Body of pancreas (tissue), 4 donors: ENCODE measurements at regions not wholly inside any gene's neighbourhood (a gene's known extent, or its start where the extent isn't known, plus 50 kb on each side); places are given as distances from the start of the nearest gene placed in this dataset.
"Not testable (repeated sequence)": the region's sequence is repeated elsewhere in the genome, so short reads cannot be mapped to it uniquely, and the experiment has no call there.

Experiments used
- ATAC-seq: fragments of 150-250 bp; one replicate; pipeline ENCODE4 v1.9.1; 2016
- DNase-seq, 4 donors: peaks; one replicate each; pipeline ENCODE4 v3.0.0-alpha.2; 2019
- H3K27ac ChIP-seq, 4 donors: fragments of 200-600 bp; sonication (generic); 1 replicate in 3 of 4; 2 replicates in 1 of 4; pipeline versions ENCODE4 v1.5.1 to v1.6.1; 2016 to 2019; ENCODE audit warnings: mild to moderate bottlenecking in 1 of 4, mixed read lengths in 1 of 4, moderate library complexity in 1 of 4
- H3K27me3 ChIP-seq, 2 donors: fragments of 200-600 bp; sonication (generic); one replicate each; pipeline ENCODE4 v1.6.0; 2016; ENCODE audit warnings: mild to moderate bottlenecking in 1 of 2
- H3K36me3 ChIP-seq, 2 donors: fragments of 200-600 bp; sonication (generic); replicated peaks in 1 of 2; 2 replicates each; pipeline ENCODE4 v1.5.1; 2016; ENCODE audit warnings: low read depth in 2 of 2; ENCODE audit not compliant: insufficient read depth in 1 of 2
- H3K4me1 ChIP-seq: fragments of 200-600 bp; sonication (generic); one replicate; pipeline ENCODE4 v1.6.0; 2016
- H3K4me3 ChIP-seq, 2 donors: fragments of 200-600 bp; sonication (generic); 1 replicate in 1 of 2; 2 replicates in 1 of 2; pipeline ENCODE4 v1.5.1; 2016 to 2019
- H3K9me3 ChIP-seq, 3 donors: fragments of 200-600 bp; sonication (generic); 1 replicate in 2 of 3; 2 replicates in 1 of 3; pipeline ENCODE4 v1.5.1; 2016
- POLR2A ChIP-seq, 3 donors: fragments of 450-650 bp; IDR thresholded peaks; one replicate each; pipeline ENCODE4 v1.6.1; 2016; ENCODE audit warnings: antibody characterized with exemption in 3 of 3, mild to moderate bottlenecking in 2 of 3
- WGBS, 2 donors: methylation state at CpG; one replicate each; pipeline ENCODE4 v1.1.5; 2017; 5-methylcytosine and 5-hydroxymethylcytosine counted together
- intact Hi-C: fragments of 100-400 bp; cut with DNase I; formaldehyde crosslinking; loops from one replicate; pipeline ENCODE4 v1.15.1; 2023
- TF ChIP-seq, protein P1 (sequence below), 7 experiments: fragments of 450-650 bp in 4 of 7; fragments of 200-600 bp in 3 of 7; sonication (generic) in 3 of 7; IDR thresholded peaks; one replicate each; pipeline ENCODE4 v1.5.1; 2016 to 2019; ENCODE audit warnings: antibody characterized with exemption in 7 of 7

DNA sequence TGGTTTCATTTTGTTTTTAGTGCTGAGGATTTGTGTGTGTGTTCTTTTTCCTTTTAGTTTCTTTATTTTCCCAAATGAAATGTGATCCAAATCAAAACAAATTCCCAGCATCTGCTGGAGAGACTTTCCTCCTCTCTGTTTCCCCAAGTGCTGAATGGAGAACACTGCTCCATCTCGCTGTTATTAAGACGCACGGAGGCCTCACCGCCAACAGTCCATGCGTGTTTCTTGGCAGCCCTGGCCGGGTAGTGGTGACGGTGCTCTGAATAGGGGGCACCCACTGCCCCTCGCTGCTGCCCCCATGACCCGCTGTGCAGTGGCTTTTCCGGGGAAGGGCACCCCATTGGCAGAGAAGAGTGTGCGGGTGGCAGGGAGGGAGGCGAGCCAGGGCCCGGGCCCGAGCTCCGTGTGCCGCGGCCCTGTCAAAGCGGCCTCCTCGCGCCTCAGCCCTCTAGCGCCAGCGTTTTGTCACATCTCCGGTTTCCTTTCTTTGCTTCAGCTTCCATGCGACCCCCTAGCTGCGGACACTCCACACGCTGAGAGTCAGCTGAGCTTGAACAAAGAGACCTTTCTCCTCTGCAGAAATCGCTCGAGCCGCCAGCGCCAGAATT is 473.7 kb upstream of the SALL3 start:
- Histone ChIP-seq H3K4me1 (no peaks in the 10 kb centered on the region), H3K27me3 (peaks cover 0 to 3% of the 10 kb centered on the region in 2 donors), H3K27ac (no peak overlapping the region), H3K4me3 (no peak overlapping the region), H3K9me3 (no peaks in the 10 kb centered on the region), H3K36me3 (no peaks in the 10 kb centered on the region)
- no peak for ATAC-seq
- no peak for DNase-seq
- no peak for TF ChIP-seq POLR2A (IDR thresholded peaks at IDR 0.05)
- TF ChIP-seq, protein P1, sequence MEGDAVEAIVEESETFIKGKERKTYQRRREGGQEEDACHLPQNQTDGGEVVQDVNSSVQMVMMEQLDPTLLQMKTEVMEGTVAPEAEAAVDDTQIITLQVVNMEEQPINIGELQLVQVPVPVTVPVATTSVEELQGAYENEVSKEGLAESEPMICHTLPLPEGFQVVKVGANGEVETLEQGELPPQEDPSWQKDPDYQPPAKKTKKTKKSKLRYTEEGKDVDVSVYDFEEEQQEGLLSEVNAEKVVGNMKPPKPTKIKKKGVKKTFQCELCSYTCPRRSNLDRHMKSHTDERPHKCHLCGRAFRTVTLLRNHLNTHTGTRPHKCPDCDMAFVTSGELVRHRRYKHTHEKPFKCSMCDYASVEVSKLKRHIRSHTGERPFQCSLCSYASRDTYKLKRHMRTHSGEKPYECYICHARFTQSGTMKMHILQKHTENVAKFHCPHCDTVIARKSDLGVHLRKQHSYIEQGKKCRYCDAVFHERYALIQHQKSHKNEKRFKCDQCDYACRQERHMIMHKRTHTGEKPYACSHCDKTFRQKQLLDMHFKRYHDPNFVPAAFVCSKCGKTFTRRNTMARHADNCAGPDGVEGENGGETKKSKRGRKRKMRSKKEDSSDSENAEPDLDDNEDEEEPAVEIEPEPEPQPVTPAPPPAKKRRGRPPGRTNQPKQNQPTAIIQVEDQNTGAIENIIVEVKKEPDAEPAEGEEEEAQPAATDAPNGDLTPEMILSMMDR (IDR thresholded peaks at IDR 0.05), result no peak
- intact Hi-C loops, result no loop called here
- WGBS, 2 donors, result 47 to 59% methylated on average over 30 of the region's 30 CpGs

DNA sequence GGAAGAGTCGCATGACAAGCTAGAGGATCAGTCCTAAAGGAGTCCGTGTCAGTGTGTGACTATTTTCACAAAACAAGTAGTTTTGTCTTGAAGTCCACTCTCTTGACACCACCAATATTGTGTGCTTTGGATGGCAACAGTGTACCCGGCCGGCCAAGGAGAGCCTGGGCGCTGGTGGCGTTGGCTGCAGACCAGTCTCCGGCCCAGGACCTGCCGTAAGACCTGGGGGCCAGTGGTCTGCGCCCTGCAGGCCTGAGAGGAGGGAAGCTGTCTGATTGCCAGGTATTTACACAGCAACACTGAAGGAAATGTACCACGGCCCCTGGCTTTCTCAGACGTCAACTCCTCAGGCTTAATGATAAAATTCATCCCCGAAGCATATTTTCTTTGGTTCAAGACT is 472.4 kb upstream of the SALL3 start:
- DNase-seq (no peak), ATAC-seq (no peak)
- Histone ChIP-seq H3K27me3 (peaks cover 0 to 3% of the 10 kb centered on the region in 2 donors), H3K36me3 (no peaks in the 10 kb centered on the region), H3K27ac (no peak overlapping the region), H3K9me3 (no peaks in the 10 kb centered on the region), H3K4me3 (no peak overlapping the region), H3K4me1 (no peaks in the 10 kb centered on the region)
- intact Hi-C loops, result no loop called here
- no peak for TF ChIP-seq POLR2A (IDR thresholded peaks at IDR 0.05)
- TF ChIP-seq, protein P1 (IDR thresholded peaks at IDR 0.05), result no peak
- WGBS, 2 donors, result 56 to 64% methylated on average over 8 to 12 of the region's 12 CpGs

DNA sequence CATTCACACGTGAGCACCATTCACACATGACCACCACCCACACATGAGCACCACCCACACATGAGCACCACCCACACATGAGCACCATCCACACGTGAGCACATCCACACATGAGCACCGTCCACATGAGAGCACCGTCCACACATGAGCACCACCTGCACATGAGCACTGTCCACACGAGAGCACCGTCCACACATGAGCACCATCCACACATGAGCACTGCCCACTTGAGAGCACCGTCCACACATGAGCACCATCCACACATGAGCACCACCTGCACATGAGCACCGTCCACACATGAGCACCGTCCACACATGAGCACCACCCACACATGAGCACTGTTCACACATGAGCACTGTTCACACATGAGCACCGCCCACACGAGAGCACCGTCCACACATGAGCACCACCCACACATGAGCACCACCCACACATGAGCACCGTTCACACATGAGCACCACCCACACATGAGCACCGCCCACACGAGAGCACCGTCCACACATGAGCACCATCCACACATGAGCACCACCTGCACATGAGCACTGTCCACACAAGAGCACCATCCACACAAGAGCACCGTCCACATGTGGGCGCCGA is 471.3 kb upstream of the SALL3 start:
- H3K9me3 ChIP-seq, H3K4me1 ChIP-seq, intact Hi-C loops, ATAC-seq, H3K27me3 ChIP-seq, H3K27ac ChIP-seq, H3K4me3 ChIP-seq, DNase-seq, H3K36me3 ChIP-seq: not testable (repeated sequence)
- 72 to 81% methylated on average over 14 to 19 of the region's 19 CpGs for WGBS, 2 donors

DNA sequence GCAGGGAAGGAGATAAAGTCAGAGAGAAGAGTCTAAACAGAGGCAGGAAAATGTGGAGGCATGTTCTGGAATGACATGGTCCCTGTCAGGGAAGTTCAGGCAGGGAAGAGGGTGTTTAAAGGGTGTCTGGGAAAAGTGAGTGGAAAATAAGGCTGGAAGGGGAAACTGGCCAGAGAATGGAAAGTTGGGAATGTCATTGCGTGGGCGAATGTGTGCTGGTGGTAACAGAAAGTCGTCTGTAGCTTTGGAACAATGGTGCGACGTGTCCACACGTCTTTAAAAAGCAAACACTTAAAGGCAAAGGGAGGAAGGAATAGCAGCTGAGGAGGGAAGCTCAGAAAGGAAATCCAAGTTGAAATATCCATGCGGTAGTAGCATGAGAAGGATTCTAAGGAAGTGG is 469.5 kb upstream of the SALL3 start:
- ATAC-seq, result no peak
- Histone ChIP-seq H3K4me3 (no peak overlapping the region), H3K9me3 (no peaks in the 10 kb centered on the region), H3K4me1 (no peaks in the 10 kb centered on the region), H3K27me3 (peaks cover 0 to 3% of the 10 kb centered on the region in 2 donors), H3K27ac (no peak overlapping the region), H3K36me3 (no peaks in the 10 kb centered on the region)
- DNase-seq, result no peak
- TF ChIP-seq, protein P1 (IDR thresholded peaks at IDR 0.05), result no peak
- no peak for TF ChIP-seq POLR2A (IDR thresholded peaks at IDR 0.05)
- intact Hi-C loops, result no loop called here
- WGBS, 2 donors, result 33 to 42% methylated on average over 7 of the region's 7 CpGs

DNA sequence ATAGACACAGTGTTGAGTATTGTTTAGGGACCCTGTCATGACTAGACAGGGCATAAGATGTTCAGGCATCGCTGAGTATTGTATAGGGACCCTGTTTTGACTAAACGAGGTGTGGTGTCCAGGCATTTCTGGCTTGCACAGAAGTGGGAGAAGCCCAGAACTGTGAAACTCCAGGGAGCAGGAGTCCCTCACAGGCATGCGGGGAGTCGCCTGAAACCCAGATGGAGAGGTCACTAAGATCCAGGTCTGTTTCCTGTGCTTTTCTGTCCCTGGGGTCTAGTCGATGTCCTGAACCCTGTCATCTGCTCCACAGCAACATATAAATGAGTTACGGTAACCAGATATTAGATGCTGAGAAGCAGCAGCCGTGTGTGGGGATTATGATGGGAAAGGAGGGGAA is 469.0 kb upstream of the SALL3 start:
- no peak for DNase-seq
- ATAC-seq, result no peak
- Histone ChIP-seq H3K4me3 (no peak overlapping the region), H3K27me3 (peaks cover 0 to 3% of the 10 kb centered on the region in 2 donors), H3K4me1 (no peaks in the 10 kb centered on the region), H3K36me3 (no peaks in the 10 kb centered on the region), H3K9me3 (no peaks in the 10 kb centered on the region), H3K27ac (no peak overlapping the region)
- TF ChIP-seq, protein P1 (IDR thresholded peaks at IDR 0.05), result no peak
- intact Hi-C loops, result no loop called here
- 62 to 66% methylated on average over 7 of the region's 7 CpGs for WGBS, 2 donors
